Endothelial cell of umbilical vein (primary cell): ENCODE measurements at regions not wholly inside any gene's neighbourhood (a gene's known extent, or its start where the extent isn't known, plus 50 kb on each side); places are given as distances from the start of the nearest gene placed in this dataset.

Experiments
- EZH2 ChIP-seq: IDR thresholded peaks from 2 replicates; pipeline ENCODE4 v1.6.1; 2012; ENCODE audit warnings: borderline replicate concordance, low read depth, mild to moderate bottlenecking, moderate library complexity, low read length, inconsistent platforms; ENCODE audit not compliant: severe bottlenecking
- JUN ChIP-seq: IDR thresholded peaks from 2 replicates; pipeline ENCODE4 v1.6.1; 2011; ENCODE audit warnings: borderline replicate concordance, low read depth; ENCODE audit not compliant: insufficient read length, insufficient read depth
- MYC ChIP-seq: IDR thresholded peaks from one replicate; pipeline ENCODE4 v1.6.1; 2011; ENCODE audit warnings: mild to moderate bottlenecking, low read depth, low read length
- TF ChIP-seq, protein P1 (sequence below), 2 donors: IDR thresholded peaks; 1 replicate in 1 of 2; 2 replicates in 1 of 2; pipeline ENCODE4 v1.5.1; 2011; ENCODE audit warnings: low read length in 2 of 2, mild to moderate bottlenecking in 2 of 2, moderate library complexity in 2 of 2, control low read depth in 1 of 2, inconsistent platforms in 1 of 2, low read depth in 1 of 2; ENCODE audit not compliant: insufficient read depth in 1 of 2; ENCODE audit errors: extremely low read depth in 1 of 2
- TF ChIP-seq, protein P2 (sequence below): IDR thresholded peaks from 2 replicates; pipeline ENCODE4 v1.6.1; 2011; ENCODE audit not compliant: insufficient read depth, insufficient read length

DNA sequence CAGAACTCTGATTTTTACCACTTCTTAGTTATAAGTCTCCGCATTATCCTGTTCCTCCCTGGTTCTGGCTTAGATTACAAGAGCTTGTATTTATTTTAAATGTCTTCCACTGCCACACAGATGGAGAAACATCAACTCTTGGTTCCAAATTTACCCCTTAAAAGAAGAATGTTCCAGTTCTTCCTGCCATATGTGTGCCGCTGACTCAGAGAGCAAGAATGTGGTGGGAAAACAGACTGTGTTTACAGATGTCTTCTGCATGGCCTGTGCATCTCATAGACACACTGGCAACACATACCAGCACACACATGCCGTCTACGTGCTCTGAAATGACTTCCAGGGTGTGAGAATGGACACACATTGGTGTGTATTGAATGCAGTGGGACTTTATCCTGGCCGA, 383.0 kb downstream of the LRIG3 start:
- TF ChIP-seq, protein P1, sequence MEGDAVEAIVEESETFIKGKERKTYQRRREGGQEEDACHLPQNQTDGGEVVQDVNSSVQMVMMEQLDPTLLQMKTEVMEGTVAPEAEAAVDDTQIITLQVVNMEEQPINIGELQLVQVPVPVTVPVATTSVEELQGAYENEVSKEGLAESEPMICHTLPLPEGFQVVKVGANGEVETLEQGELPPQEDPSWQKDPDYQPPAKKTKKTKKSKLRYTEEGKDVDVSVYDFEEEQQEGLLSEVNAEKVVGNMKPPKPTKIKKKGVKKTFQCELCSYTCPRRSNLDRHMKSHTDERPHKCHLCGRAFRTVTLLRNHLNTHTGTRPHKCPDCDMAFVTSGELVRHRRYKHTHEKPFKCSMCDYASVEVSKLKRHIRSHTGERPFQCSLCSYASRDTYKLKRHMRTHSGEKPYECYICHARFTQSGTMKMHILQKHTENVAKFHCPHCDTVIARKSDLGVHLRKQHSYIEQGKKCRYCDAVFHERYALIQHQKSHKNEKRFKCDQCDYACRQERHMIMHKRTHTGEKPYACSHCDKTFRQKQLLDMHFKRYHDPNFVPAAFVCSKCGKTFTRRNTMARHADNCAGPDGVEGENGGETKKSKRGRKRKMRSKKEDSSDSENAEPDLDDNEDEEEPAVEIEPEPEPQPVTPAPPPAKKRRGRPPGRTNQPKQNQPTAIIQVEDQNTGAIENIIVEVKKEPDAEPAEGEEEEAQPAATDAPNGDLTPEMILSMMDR (IDR thresholded peaks at IDR 0.05; ENCODE audit: extremely low read depth in 1 of 2, insufficient read depth in 1 of 2, low read depth in 1 of 2, low read length in 2 of 2), result no peak
- TF ChIP-seq JUN (peak; percentile 48), EZH2 (no peak), MYC (no peak)
- TF ChIP-seq, protein P2, sequence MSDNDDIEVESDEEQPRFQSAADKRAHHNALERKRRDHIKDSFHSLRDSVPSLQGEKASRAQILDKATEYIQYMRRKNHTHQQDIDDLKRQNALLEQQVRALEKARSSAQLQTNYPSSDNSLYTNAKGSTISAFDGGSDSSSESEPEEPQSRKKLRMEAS, result no peak
